Mesenchymal stem cell (in vitro differentiated cells and primary cell): ENCODE measurements at regions not wholly inside any gene's neighbourhood (a gene's known extent, or its start where the extent isn't known, plus 50 kb on each side); places are given as distances from the start of the nearest gene placed in this dataset.

Experiments
- DNase-seq: peaks from one replicate; pipeline ENCODE4 v3.0.0-alpha.2; 2013
- H2AFZ ChIP-seq: one replicate; pipeline ENCODE4 v1.6.1; 2013; ENCODE audit warnings: low read depth, mild to moderate bottlenecking, control low read depth, inconsistent platforms, low read length, moderate library complexity
- H2AK5ac ChIP-seq: 2 replicates; pipeline ENCODE4 v1.6.1; 2013; ENCODE audit warnings: low read length, moderate library complexity, mild to moderate bottlenecking, inconsistent platforms; ENCODE audit not compliant: severe bottlenecking
- H2BK120ac ChIP-seq: one replicate; pipeline ENCODE4 v1.6.1; 2013; ENCODE audit warnings: low read depth, mild to moderate bottlenecking, inconsistent platforms, low read length, moderate library complexity
- H2BK12ac ChIP-seq, 2 experiments: one replicate each; pipeline ENCODE4 v1.6.1; 2013; ENCODE audit warnings: inconsistent platforms in 2 of 2, low read length in 2 of 2, mild to moderate bottlenecking in 2 of 2, moderate library complexity in 2 of 2, control low read depth in 1 of 2
- H2BK15ac ChIP-seq: one replicate; pipeline ENCODE4 v1.6.1; 2013; ENCODE audit warnings: mild to moderate bottlenecking, low read depth, inconsistent platforms; ENCODE audit not compliant: poor library complexity, severe bottlenecking
- H2BK5ac ChIP-seq: 2 replicates; pipeline ENCODE4 v1.6.1; 2013; ENCODE audit warnings: low read depth, mild to moderate bottlenecking, low read length, control low read depth, inconsistent platforms; ENCODE audit not compliant: poor library complexity, severe bottlenecking
- H3K14ac ChIP-seq, 2 experiments: one replicate each; pipeline ENCODE4 v1.6.1; 2013; ENCODE audit warnings: inconsistent platforms in 2 of 2, low read length in 2 of 2, control low read depth in 1 of 2, mild to moderate bottlenecking in 1 of 2, moderate library complexity in 1 of 2
- H3K18ac ChIP-seq, 2 experiments: one replicate each; pipeline ENCODE4 v1.6.1; 2013; ENCODE audit warnings: inconsistent platforms in 2 of 2, low read length in 2 of 2, control low read depth in 1 of 2, low read depth in 1 of 2, mild to moderate bottlenecking in 1 of 2
- H3K23ac ChIP-seq, 2 experiments: one replicate each; pipeline ENCODE4 v1.6.1; 2013; ENCODE audit warnings: inconsistent platforms in 2 of 2, low read length in 2 of 2, mild to moderate bottlenecking in 2 of 2, moderate library complexity in 2 of 2, control low read depth in 1 of 2
- H3K27ac ChIP-seq: 2 replicates; pipeline ENCODE4 v1.5.1; 2013; ENCODE audit warnings: mild to moderate bottlenecking, moderate library complexity, low read length, control low read depth, inconsistent platforms; ENCODE audit not compliant: poor library complexity, severe bottlenecking
- H3K27me3 ChIP-seq, 2 experiments: 2 replicates each; pipeline versions ENCODE4 v1.6.1 to v1.7.0; 2013; ENCODE audit warnings: low read length in 2 of 2, mild to moderate bottlenecking in 2 of 2, moderate library complexity in 2 of 2, control low read depth in 1 of 2, inconsistent platforms in 1 of 2; ENCODE audit not compliant: control insufficient read depth in 1 of 2, insufficient read depth in 1 of 2
- H3K36me3 ChIP-seq, 2 experiments: 2 replicates each; pipeline versions ENCODE4 v1.6.1 to v1.7.0; 2013; ENCODE audit warnings: low read length in 2 of 2, control low read depth in 1 of 2, inconsistent platforms in 1 of 2, low read depth in 1 of 2, mild to moderate bottlenecking in 1 of 2; ENCODE audit not compliant: insufficient read depth in 2 of 2, control insufficient read depth in 1 of 2
- H3K4ac ChIP-seq, 2 experiments: one replicate each; pipeline ENCODE4 v1.6.1; 2013; ENCODE audit warnings: inconsistent platforms in 2 of 2, low read length in 2 of 2, mild to moderate bottlenecking in 2 of 2, moderate library complexity in 2 of 2, control low read depth in 1 of 2, low read depth in 1 of 2
- H3K4me1 ChIP-seq: 2 replicates; pipeline ENCODE4 v1.6.1; 2013; ENCODE audit warnings: low read depth, low read length, control low read depth; ENCODE audit not compliant: control insufficient read depth, insufficient read depth
- H3K4me2 ChIP-seq: 2 replicates; pipeline ENCODE4 v1.6.1; 2013; ENCODE audit warnings: low read length, mild to moderate bottlenecking, inconsistent platforms; ENCODE audit not compliant: poor library complexity, severe bottlenecking
- H3K4me3 ChIP-seq, 2 experiments: 2 replicates each; pipeline versions ENCODE4 v1.5.1 to v1.7.0; 2013; ENCODE audit warnings: low read length in 2 of 2, mild to moderate bottlenecking in 2 of 2, control low read depth in 1 of 2, low read depth in 1 of 2; ENCODE audit not compliant: insufficient read depth in 1 of 2
- H3K79me1 ChIP-seq: replicated peaks from 2 replicates; pipeline ENCODE4 v1.6.1; 2013; ENCODE audit warnings: mild to moderate bottlenecking, control low read depth, low read length, inconsistent platforms; ENCODE audit not compliant: poor library complexity, severe bottlenecking
- H3K9ac ChIP-seq: 2 replicates; pipeline ENCODE4 v1.7.0; 2013; ENCODE audit warnings: mild to moderate bottlenecking, low read length, moderate library complexity
- H3K9me3 ChIP-seq: 2 replicates; pipeline ENCODE4 v1.7.0; 2013; ENCODE audit warnings: mild to moderate bottlenecking, low read length; ENCODE audit not compliant: control insufficient read depth
- H4K8ac ChIP-seq: one replicate; pipeline ENCODE4 v1.6.1; 2013; ENCODE audit warnings: inconsistent platforms, mild to moderate bottlenecking, low read length, moderate library complexity
- H4K91ac ChIP-seq: one replicate; pipeline ENCODE4 v1.6.1; 2013; ENCODE audit warnings: mild to moderate bottlenecking, low read length, inconsistent platforms
- WGBS: methylation state at CpG from one replicate; pipeline ENCODE4 v1.1.7; 2013; ENCODE audit warnings: mixed read lengths; 5-methylcytosine and 5-hydroxymethylcytosine counted together

DNA sequence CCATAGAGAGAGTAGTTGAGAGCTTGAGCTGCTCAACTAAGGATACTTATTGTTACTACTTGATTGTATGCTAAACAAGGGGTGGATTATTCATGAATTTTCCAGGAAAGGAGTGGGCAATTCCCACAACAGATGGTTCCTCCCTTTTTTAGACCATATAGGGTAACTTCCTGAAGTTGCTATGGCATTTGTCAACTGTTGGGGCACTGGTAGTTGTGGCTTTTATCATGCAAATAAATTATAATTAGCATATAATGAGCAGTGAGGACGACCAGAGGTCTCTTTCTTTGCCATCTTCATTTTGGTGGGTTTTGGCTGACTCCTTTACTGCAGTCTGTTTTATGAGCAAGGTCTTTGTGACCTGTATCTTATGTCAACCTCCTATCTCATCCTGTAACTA is 1403.5 kb upstream of the PABPC4L start:
- H3K27ac ChIP-seq, result no peak overlapping the region
- H3K9me3 ChIP-seq, result peaks cover 19% of the 10 kb centered on the region
- H3K9ac ChIP-seq, result no peak overlapping the region
- H3K79me1 ChIP-seq, result no peaks in the 10 kb centered on the region
- WGBS, result 0% methylated on average over 1 of the region's 1 CpG
- no peak overlapping the region for H4K91ac ChIP-seq
- H3K36me3 ChIP-seq, result no peaks in the 10 kb centered on the region
- no peak overlapping the region for H4K8ac ChIP-seq
- no peak overlapping the region for H2BK120ac ChIP-seq
- no peak overlapping the region for H3K18ac ChIP-seq
- H3K27me3 ChIP-seq, result no peaks in the 10 kb centered on the region
- H3K4me3 ChIP-seq, result no peak overlapping the region
- no peak for DNase-seq
- H3K4me2 ChIP-seq, result no peak overlapping the region
- H3K23ac ChIP-seq, result no peak overlapping the region
- H2BK5ac ChIP-seq, result no peak overlapping the region
- H2AK5ac ChIP-seq, result no peak overlapping the region
- H2BK15ac ChIP-seq, result no peak overlapping the region
- no peak overlapping the region for H3K14ac ChIP-seq
- no peak overlapping the region for H2AFZ ChIP-seq
- H3K4ac ChIP-seq, result no peak overlapping the region
- H3K4me1 ChIP-seq, result no peaks in the 10 kb centered on the region
- H2BK12ac ChIP-seq, result no peak overlapping the region

DNA sequence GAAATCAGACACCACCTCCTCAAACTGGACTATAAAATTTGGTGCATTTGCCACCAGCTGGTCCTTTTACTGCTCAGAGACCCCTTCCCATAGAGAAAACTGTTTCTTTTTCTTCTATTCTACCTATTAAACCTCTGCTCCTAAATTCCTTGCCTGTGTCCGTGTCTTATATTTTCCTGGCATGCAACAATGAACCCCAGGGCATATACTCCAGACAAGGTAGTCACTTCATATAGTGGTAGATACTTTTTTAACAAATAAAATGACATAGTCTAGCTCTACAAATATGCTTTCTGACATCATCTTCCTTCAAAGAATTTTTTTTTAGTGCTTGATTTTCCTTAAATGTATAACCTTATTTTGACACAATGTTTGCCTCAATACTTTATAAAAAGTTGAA is 1402.9 kb upstream of the PABPC4L start:
- Histone ChIP-seq H3K9me3 (peaks cover 23% of the 10 kb centered on the region), H2BK120ac (no peak overlapping the region), H4K8ac (no peak overlapping the region), H3K36me3 (no peaks in the 10 kb centered on the region), H2BK15ac (no peak overlapping the region), H3K79me1 (no peaks in the 10 kb centered on the region), H2AFZ (no peak overlapping the region), H3K4ac (no peak overlapping the region), H4K91ac (no peak overlapping the region), H3K4me2 (no peak overlapping the region), H3K9ac (no peak overlapping the region), H3K27ac (no peak overlapping the region), H2AK5ac (no peak overlapping the region), H3K27me3 (no peaks in the 10 kb centered on the region), H3K4me1 (no peaks in the 10 kb centered on the region), H2BK12ac (no peak overlapping the region), H3K18ac (no peak overlapping the region), H2BK5ac (no peak overlapping the region), H3K4me3 (no peak overlapping the region), H3K14ac (no peak overlapping the region), H3K23ac (no peak overlapping the region)
- 60% methylated on average over 1 of the region's 1 CpG for WGBS
- no peak for DNase-seq

DNA sequence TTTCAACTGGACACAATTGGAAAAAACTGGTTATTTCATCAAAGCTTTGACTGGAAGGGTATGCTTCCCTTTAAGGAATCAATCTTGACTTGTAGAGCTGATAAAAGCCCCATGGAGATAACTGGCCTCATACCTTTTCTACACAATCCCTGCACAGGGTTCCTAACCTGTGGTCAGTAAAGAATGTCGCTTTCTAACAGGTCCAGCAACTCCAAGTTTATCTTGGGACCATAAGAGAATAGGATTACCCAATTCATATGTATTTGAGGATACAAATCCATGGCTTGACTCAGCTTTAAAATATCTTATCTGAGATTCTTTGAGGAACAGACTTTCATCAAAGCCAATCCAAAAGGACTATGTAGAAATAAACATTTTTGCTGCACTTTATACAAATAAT is 1399.8 kb upstream of the PABPC4L start:
- H3K4me2 ChIP-seq, result no peak overlapping the region
- H3K36me3 ChIP-seq, result no peaks in the 10 kb centered on the region
- no peak overlapping the region for H2BK120ac ChIP-seq
- H3K14ac ChIP-seq, result no peak overlapping the region
- H3K79me1 ChIP-seq, result no peaks in the 10 kb centered on the region
- H2BK5ac ChIP-seq, result no peak overlapping the region
- H2BK12ac ChIP-seq, result no peak overlapping the region
- no peak overlapping the region for H2AK5ac ChIP-seq
- no peaks in the 10 kb centered on the region for H3K27me3 ChIP-seq
- 44% methylated on average over 1 of the region's 1 CpG for WGBS
- H4K91ac ChIP-seq, result no peak overlapping the region
- H3K9me3 ChIP-seq, result peaks cover 53% of the 10 kb centered on the region
- no peak overlapping the region for H3K4ac ChIP-seq
- no peak overlapping the region for H2BK15ac ChIP-seq
- DNase-seq, result no peak
- no peak overlapping the region for H3K18ac ChIP-seq
- H3K4me1 ChIP-seq, result no peaks in the 10 kb centered on the region
- no peak overlapping the region for H3K9ac ChIP-seq
- H3K23ac ChIP-seq, result no peak overlapping the region
- no peak overlapping the region for H4K8ac ChIP-seq
- no peak overlapping the region for H3K4me3 ChIP-seq
- no peak overlapping the region for H3K27ac ChIP-seq
- no peak overlapping the region for H2AFZ ChIP-seq

DNA sequence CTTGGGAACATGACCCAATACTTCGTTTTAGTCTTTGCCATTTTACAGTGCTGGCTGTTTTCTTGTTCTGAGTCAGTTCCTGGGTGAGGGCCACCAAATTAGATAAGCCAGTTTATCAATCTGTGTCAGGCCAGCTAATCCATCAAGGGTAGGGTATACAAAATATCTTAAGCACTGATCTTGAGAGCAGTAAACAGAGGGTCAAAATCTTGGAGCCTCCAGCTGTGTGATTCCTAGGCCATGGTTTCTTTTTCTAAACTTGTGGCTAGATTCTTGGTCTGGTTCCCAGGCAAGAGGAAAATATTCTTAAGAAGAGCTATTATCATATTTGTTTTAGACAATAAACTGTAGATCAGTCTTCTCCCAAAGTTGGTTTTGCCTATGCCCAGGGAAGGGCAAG is 1396.6 kb upstream of the PABPC4L start:
- WGBS, result 44% methylated on average over 1 of the region's 1 CpG
- Histone ChIP-seq H3K4ac (no peak overlapping the region), H4K91ac (no peak overlapping the region)

More for the DNA sequence above, 1396.6 kb upstream of the PABPC4L start:
- Histone ChIP-seq H3K9me3 (peaks cover 57% of the 10 kb centered on the region), H3K9ac (no peak overlapping the region), H3K18ac (no peak overlapping the region), H2BK120ac (no peak overlapping the region), H2BK15ac (no peak overlapping the region), H2BK12ac (no peak overlapping the region), H4K8ac (no peak overlapping the region), H3K27ac (no peak overlapping the region), H3K4me3 (no peak overlapping the region), H2AK5ac (no peak overlapping the region), H2AFZ (no peak overlapping the region), H3K36me3 (no peaks in the 10 kb centered on the region), H3K4me2 (no peak overlapping the region), H3K14ac (no peak overlapping the region), H3K4me1 (no peaks in the 10 kb centered on the region), H2BK5ac (no peak overlapping the region), H3K23ac (no peak overlapping the region), H3K79me1 (no peaks in the 10 kb centered on the region), H3K27me3 (no peaks in the 10 kb centered on the region)
- DNase-seq, result no peak
